Breast epithelium (tissue), 4 donors: ENCODE measurements at regions not wholly inside any gene's neighbourhood (a gene's known extent, or its start where the extent isn't known, plus 50 kb on each side); places are given as distances from the start of the nearest gene placed in this dataset.

Experiments
- DNase-seq, 2 donors: peaks; one replicate each; pipeline ENCODE4 v3.0.0-alpha.2; 2019; ENCODE audit warnings: low spot score in 2 of 2
- H3K27ac ChIP-seq, 2 donors: fragments of 200-600 bp; sonication (generic) in 1 of 2; one replicate each; pipeline ENCODE4 v1.5.1; 2016 to 2019; ENCODE audit warnings: mild to moderate bottlenecking in 1 of 2
- H3K27me3 ChIP-seq, 2 donors: fragments of 200-600 bp; sonication (generic) in 1 of 2; one replicate each; pipeline versions ENCODE4 v1.5.1 to v1.6.0; 2017 to 2019; ENCODE audit warnings: control low read depth in 1 of 2, mild to moderate bottlenecking in 1 of 2
- H3K36me3 ChIP-seq: fragments of 200-600 bp; one replicate; pipeline ENCODE4 v1.5.1; 2019
- H3K4me1 ChIP-seq, 2 donors: fragments of 200-600 bp; sonication (generic); one replicate each; pipeline ENCODE4 v1.5.1; 2016 to 2019; ENCODE audit warnings: control low read depth in 1 of 2
- H3K4me3 ChIP-seq, 3 donors: fragments of 200-600 bp; sonication (generic); 1 replicate in 2 of 3; 2 replicates in 1 of 3; pipeline ENCODE4 v1.5.1; 2016 to 2019; ENCODE audit warnings: mild to moderate bottlenecking in 3 of 3, moderate library complexity in 2 of 3
- H3K9me3 ChIP-seq, 2 donors: fragments of 200-600 bp; sonication (generic) in 1 of 2; one replicate each; pipeline ENCODE4 v1.5.1; 2016 to 2019; ENCODE audit warnings: control low read depth in 1 of 2
- POLR2A ChIP-seq: fragments of 450-650 bp; IDR thresholded peaks from one replicate; pipeline ENCODE4 v1.6.1; 2016; ENCODE audit warnings: antibody characterized with exemption, mild to moderate bottlenecking, moderate library complexity
- POLR2AphosphoS5 ChIP-seq, 3 donors: sonication (generic); formaldehyde crosslinking; IDR thresholded peaks; one replicate each; pipeline ENCODE4 v1.6.1; 2017; ENCODE audit warnings: antibody characterized with exemption in 3 of 3
- intact Hi-C: fragments of 100-400 bp; cut with DNase I; formaldehyde crosslinking; loops from one replicate; pipeline ENCODE4 v1.15.1; 2023; ENCODE audit warnings: low total_unique reads
- TF ChIP-seq, protein P1 (sequence below), 3 donors: fragments of 450-650 bp; IDR thresholded peaks; one replicate each; pipeline ENCODE4 v1.5.1; 2016 to 2017; ENCODE audit warnings: antibody characterized with exemption in 3 of 3, mild to moderate bottlenecking in 3 of 3, moderate library complexity in 3 of 3

DNA sequence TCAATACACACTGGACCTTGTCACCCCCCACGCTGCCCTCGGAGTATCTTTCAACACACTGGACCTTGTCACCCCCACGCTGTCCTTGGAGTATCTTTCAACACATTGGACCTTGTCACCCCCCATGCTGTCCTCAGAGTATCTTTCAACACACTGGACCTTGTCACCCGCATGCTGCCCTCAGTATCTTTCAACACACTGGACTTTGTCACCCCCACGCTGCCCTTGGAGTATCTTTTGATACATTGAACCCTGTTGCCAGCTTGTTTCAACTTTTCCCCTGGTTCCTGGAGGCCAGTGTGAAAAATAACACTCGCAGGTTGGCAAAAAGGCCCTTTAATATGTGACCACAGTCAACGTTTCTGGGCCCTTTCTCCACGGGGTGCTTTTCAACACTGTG is 247.8 kb downstream of the TEX29 start:
- Histone ChIP-seq H3K27me3 (peaks cover 0 to 17% of the 10 kb centered on the region in 2 donors), H3K9me3 (peaks cover 0 to 6% of the 10 kb centered on the region in 2 donors), H3K4me1 (no peaks in the 10 kb centered on the region), H3K36me3 (no peaks in the 10 kb centered on the region), H3K27ac (no peak overlapping the region), H3K4me3 (no peak overlapping the region)
- DNase-seq, result no peak
- intact Hi-C loops, result no loop called here
- TF ChIP-seq, protein P1, sequence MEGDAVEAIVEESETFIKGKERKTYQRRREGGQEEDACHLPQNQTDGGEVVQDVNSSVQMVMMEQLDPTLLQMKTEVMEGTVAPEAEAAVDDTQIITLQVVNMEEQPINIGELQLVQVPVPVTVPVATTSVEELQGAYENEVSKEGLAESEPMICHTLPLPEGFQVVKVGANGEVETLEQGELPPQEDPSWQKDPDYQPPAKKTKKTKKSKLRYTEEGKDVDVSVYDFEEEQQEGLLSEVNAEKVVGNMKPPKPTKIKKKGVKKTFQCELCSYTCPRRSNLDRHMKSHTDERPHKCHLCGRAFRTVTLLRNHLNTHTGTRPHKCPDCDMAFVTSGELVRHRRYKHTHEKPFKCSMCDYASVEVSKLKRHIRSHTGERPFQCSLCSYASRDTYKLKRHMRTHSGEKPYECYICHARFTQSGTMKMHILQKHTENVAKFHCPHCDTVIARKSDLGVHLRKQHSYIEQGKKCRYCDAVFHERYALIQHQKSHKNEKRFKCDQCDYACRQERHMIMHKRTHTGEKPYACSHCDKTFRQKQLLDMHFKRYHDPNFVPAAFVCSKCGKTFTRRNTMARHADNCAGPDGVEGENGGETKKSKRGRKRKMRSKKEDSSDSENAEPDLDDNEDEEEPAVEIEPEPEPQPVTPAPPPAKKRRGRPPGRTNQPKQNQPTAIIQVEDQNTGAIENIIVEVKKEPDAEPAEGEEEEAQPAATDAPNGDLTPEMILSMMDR (IDR thresholded peaks at IDR 0.05), result no peak
- TF ChIP-seq POLR2A, result no peak
- TF ChIP-seq POLR2AphosphoS5 (IDR thresholded peaks at IDR 0.05), result no peak

- peaks cover 8 to 28% of the 10 kb centered on the region in 2 donors for H3K9me3 ChIP-seq
- TF ChIP-seq POLR2A (no peak), POLR2AphosphoS5 (IDR thresholded peaks at IDR 0.05) (no peak)
- TF ChIP-seq, protein P1 (IDR thresholded peaks at IDR 0.05), result no peak
- intact Hi-C loops, result no loop called here
Observed at GRCh38 chr13:111570911-111571310, 250.5 kb downstream of the TEX29 start.

DNA sequence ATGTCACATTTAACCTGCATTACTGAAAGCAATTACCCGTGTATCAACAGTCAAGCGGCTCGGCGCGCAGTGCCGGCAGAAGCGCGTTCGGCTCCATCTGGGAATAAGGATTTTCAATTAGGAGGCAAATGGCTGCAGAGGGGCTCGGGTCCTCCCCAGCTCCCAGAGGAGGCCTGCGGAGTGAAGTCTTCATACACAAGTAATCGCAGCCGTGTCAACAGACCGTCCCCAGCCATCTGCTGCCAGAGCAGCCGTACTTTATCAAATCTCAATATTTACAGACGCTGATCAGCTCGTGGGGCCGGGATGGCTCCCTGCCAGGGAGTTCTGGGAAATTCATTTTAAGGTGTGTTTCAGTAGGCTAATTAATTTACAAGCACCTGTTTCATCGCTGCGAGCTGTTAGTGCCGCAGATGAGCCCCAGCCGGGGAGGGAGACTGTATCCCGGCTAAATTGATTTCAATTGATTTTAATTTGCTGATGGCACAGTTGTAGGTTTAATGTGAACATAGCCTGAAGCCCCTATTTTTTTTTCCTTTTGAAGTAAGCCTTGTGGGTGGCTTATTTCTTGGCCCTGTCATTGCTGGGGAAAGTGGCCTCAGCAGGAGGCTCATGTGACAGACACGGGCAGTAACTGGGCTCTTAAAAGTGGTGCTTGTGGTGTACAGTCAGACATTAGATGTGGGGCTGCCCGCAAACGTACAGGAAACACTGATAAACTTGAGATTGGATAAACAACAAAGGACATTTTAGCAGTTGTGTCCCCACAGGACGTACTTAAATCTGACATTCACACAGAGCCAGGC is 252.7 kb downstream of the TEX29 start:
- Histone ChIP-seq H3K27ac (no peak overlapping the region), H3K4me3 (no peak overlapping the region), H3K36me3 (no peaks in the 10 kb centered on the region), H3K27me3 (peaks cover 0 to 8% of the 10 kb centered on the region in 2 donors), H3K4me1 (no peaks in the 10 kb centered on the region), H3K9me3 (peaks cover 8 to 28% of the 10 kb centered on the region in 2 donors)
- no peak for DNase-seq
- TF ChIP-seq, protein P1 (IDR thresholded peaks at IDR 0.05), result no peak
- no peak for TF ChIP-seq POLR2AphosphoS5 (IDR thresholded peaks at IDR 0.05)
- TF ChIP-seq POLR2A, result no peak
- intact Hi-C loops, result no loop called here

More at GRCh38 chr13:111570911-111571310, 250.5 kb downstream of the TEX29 start:
- H3K27me3 ChIP-seq, result peaks cover 0 to 3% of the 10 kb centered on the region in 2 donors
- no peak overlapping the region for H3K4me3 ChIP-seq
- H3K27ac ChIP-seq, result no peak overlapping the region
- DNase-seq, result no peak
- no peaks in the 10 kb centered on the region for H3K4me1 ChIP-seq
- H3K36me3 ChIP-seq, result no peaks in the 10 kb centered on the region

DNA sequence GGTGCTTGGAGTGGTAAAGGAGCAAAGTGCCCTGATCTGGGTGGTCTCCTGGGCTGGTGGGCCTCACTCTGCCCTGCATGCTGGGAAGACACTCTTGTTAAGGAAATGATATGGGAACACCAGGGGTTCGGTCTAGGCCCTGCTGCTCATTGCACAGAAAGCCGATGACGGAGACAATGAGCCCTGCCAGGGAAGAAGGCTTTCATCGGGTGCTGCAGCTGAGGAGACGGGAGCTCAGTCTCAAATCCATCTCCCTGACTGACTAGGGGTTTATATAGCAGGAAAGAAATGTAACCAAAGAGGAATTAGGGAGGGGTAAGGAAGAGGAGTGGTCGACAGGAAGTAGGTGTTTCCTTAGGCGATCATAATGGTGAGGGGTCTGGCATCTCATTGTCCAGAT is 253.4 kb downstream of the TEX29 start:
- Histone ChIP-seq H3K9me3 (peaks cover 8 to 28% of the 10 kb centered on the region in 2 donors), H3K36me3 (no peaks in the 10 kb centered on the region), H3K27me3 (peaks cover 0 to 6% of the 10 kb centered on the region in 2 donors), H3K4me3 (no peak overlapping the region), H3K4me1 (no peaks in the 10 kb centered on the region), H3K27ac (no peak overlapping the region)
- intact Hi-C loops, result no loop called here
- no peak for DNase-seq
- TF ChIP-seq POLR2AphosphoS5 (IDR thresholded peaks at IDR 0.05) (no peak), POLR2A (no peak)
- TF ChIP-seq, protein P1 (IDR thresholded peaks at IDR 0.05), result no peak

DNA sequence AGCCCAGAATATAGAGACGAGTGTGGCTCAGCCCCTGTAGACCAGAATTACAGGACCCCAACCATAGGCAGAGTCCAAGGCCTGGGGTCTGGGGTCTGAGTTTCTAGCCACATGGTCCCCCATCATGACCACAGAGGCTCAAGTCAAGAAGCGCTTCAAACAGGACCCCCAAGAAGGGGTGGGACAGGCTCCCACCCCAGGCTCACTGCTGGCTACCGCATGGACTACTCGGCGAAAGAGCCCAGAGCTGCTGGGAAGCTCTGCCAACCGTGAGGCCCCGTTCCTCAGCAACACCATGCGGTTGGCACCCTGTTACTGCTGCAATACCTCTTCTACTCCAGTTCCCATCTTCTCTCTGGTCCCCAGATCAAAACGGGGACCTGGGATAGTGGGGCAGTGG is 254.8 kb downstream of the TEX29 start:
- no peaks in the 10 kb centered on the region for H3K36me3 ChIP-seq
- H3K4me3 ChIP-seq, result no peak overlapping the region
- H3K4me1 ChIP-seq, result no peaks in the 10 kb centered on the region
- no peak overlapping the region for H3K27ac ChIP-seq
- TF ChIP-seq POLR2AphosphoS5 (IDR thresholded peaks at IDR 0.05) (no peak), POLR2A (no peak)
- TF ChIP-seq, protein P1 (IDR thresholded peaks at IDR 0.05), result no peak
- peaks cover 8 to 28% of the 10 kb centered on the region in 2 donors for H3K9me3 ChIP-seq
- DNase-seq, result no peak
- intact Hi-C loops, result no loop called here
- H3K27me3 ChIP-seq, result peaks cover 0 to 6% of the 10 kb centered on the region in 2 donors
